Activated CD8-positive, alpha-beta memory T cell treated with anti-CD3 and anti-CD28 coated beads for 1 hour (primary cell): ENCODE measurements at regions not wholly inside any gene's neighbourhood (a gene's known extent, or its start where the extent isn't known, plus 50 kb on each side); places are given as distances from the start of the nearest gene placed in this dataset.
A peak's percentile ranks its signal among the peaks of the same experiment; 100 is the strongest.

ENCODE experiments used
- DNase-seq, 2 donors: peaks; one replicate each; pipeline ENCODE4 v3.0.0-alpha.2; 2020; ENCODE audit warnings: low read depth in 1 of 2; ENCODE audit errors: extremely low read depth in 1 of 2

- DNase-seq: peak in 1 of 2 donors; percentile 30
Observed at GRCh38 chr6:138692058-138692977, 81.3 kb upstream of the CCDC28A start.

- peak in 1 of 2 donors; percentile 1 for DNase-seq
Observed at GRCh38 chr6:138692978-138693909, 80.3 kb upstream of the CCDC28A start.

- no peak for DNase-seq
Observed at GRCh38 chr6:138695193-138695592, 78.4 kb upstream of the CCDC28A start.

- no peak for DNase-seq
Observed at GRCh38 chr6:138714493-138714892, 59.1 kb upstream of the CCDC28A start.

GRCh38 chr6:138716013-138716412 lies 57.6 kb upstream of the CCDC28A start:
- DNase-seq: no peak

- DNase-seq: no peak
Observed at GRCh38 chr6:138716971-138717665, 56.5 kb upstream of the CCDC28A start.

- DNase-seq: no peak
Observed at GRCh38 chr6:138719011-138719635, 54.4 kb upstream of the CCDC28A start.

GRCh38 chr6:138719744-138720143 lies 53.8 kb upstream of the CCDC28A start:
- DNase-seq: no peak

GRCh38 chr6:138722425-138723371 lies 50.9 kb upstream of the CCDC28A start:
- no peak for DNase-seq
